DMS 273 treated with DMSO at 0.1 percent for 48 hours (cell line): ENCODE measurements at regions not wholly inside any gene's neighbourhood (a gene's known extent, or its start where the extent isn't known, plus 50 kb on each side); places are given as distances from the start of the nearest gene placed in this dataset.

Experiments used
- DNase-seq: peaks from one replicate; lab custom pipeline; 2025; lab: John Stamatoyannopoulos, UW

- no peak for DNase-seq
Measured at GRCh38 chr1:201612645-201613044, 73.7 kb downstream of the NAV1 start.

GRCh38 chr1:201614262-201615015, 75.5 kb downstream of the NAV1 start:
- no peak for DNase-seq

- no peak for DNase-seq
Measured at GRCh38 chr1:201617157-201617556, 78.2 kb downstream of the NAV1 start.

- DNase-seq: no peak
Measured at GRCh38 chr1:201618389-201618788, 79.5 kb downstream of the NAV1 start.

GRCh38 chr1:201618905-201619304, 80.0 kb downstream of the NAV1 start:
- DNase-seq: no peak

GRCh38 chr1:201619513-201619912, 80.6 kb downstream of the NAV1 start:
- no peak for DNase-seq

GRCh38 chr1:201622353-201622752, 83.4 kb downstream of the NAV1 start:
- no peak for DNase-seq

- no peak for DNase-seq
Measured at GRCh38 chr1:201622824-201623223, 83.9 kb downstream of the NAV1 start.

- no peak for DNase-seq
Measured at GRCh38 chr1:201624741-201625225, 85.9 kb downstream of the NAV1 start.

GRCh38 chr1:201625226-201625761, 86.4 kb downstream of the NAV1 start:
- no peak for DNase-seq

GRCh38 chr1:201625851-201626251, 86.9 kb downstream of the NAV1 start:
- DNase-seq: no peak

GRCh38 chr1:201626629-201627275, 87.8 kb downstream of the NAV1 start:
- no peak for DNase-seq

- DNase-seq: no peak
Measured at GRCh38 chr1:201628490-201628889, 89.6 kb downstream of the NAV1 start.

- DNase-seq: no peak
Measured at GRCh38 chr1:201630582-201630981, 91.7 kb downstream of the NAV1 start.

GRCh38 chr1:201631037-201631436, 92.1 kb downstream of the NAV1 start:
- DNase-seq: no peak

GRCh38 chr1:201632364-201632952, 93.5 kb downstream of the NAV1 start:
- no peak for DNase-seq

GRCh38 chr1:201633297-201633696, 94.4 kb downstream of the NAV1 start:
- DNase-seq: no peak

- DNase-seq: no peak
Measured at GRCh38 chr1:201633811-201634210, 94.9 kb downstream of the NAV1 start.

GRCh38 chr1:201634261-201634660, 95.3 kb downstream of the NAV1 start:
- no peak for DNase-seq

- DNase-seq: no peak
Measured at GRCh38 chr1:201636097-201636496, 97.2 kb downstream of the NAV1 start.

- DNase-seq: no peak
Measured at GRCh38 chr1:201636510-201636971, 97.6 kb downstream of the NAV1 start.

- DNase-seq: no peak
Measured at GRCh38 chr1:201637282-201638079, 98.6 kb downstream of the NAV1 start.
